ENCODE measurements at regions not wholly inside any gene's neighbourhood (a gene's known extent, or its start where the extent isn't known, plus 50 kb on each side); places are given as distances from the start of the nearest gene placed in this dataset.

- dilution Hi-C loops (cut with MboI; ENCODE audit: extremely low pct_ligation_motif_present, low sequenced_read_pairs), result no loop called here
- H3K9me3 ChIP-seq (ENCODE audit: control insufficient read depth, low read depth, low read length), result no peaks in the 10 kb centered on the region
- H3K27me3 ChIP-seq (ENCODE audit: control insufficient read depth, extremely low read depth, insufficient read depth, low read length), result no peaks in the 10 kb centered on the region
- H3K4me1 ChIP-seq (ENCODE audit: control insufficient read depth, extremely low read depth, insufficient read depth, low read length), result no peaks in the 10 kb centered on the region
- FAIRE-seq (no peak), DNase-seq (ENCODE audit: low read depth, low spot score) (no peak)
- H3K4me2 ChIP-seq (ENCODE audit: control insufficient read depth, extremely low read depth, insufficient read depth, low read depth, low read length), result no peak overlapping the region
- TF ChIP-seq CTCF (optimal IDR thresholded peaks at IDR 0.05 in 1 of 3, IDR thresholded peaks at IDR 0.05 in 1 of 3, conservative IDR thresholded peaks at IDR 0.05 in 1 of 3; ENCODE audit: extremely low read depth in 1 of 3, insufficient read depth in 2 of 3, low read length in 3 of 3), result no peak
- no peak for TF ChIP-seq EZH2 (IDR thresholded peaks at IDR 0.05; ENCODE audit: low read length)
- no peak overlapping the region for H3K9ac ChIP-seq (ENCODE audit: control insufficient read depth, extremely low read depth, insufficient read depth, low read length)
- H3K36me3 ChIP-seq (ENCODE audit: control insufficient read depth in 2 of 2, extremely low read depth in 1 of 2, insufficient read depth in 2 of 2, low read length in 2 of 2), result no peaks in the 10 kb centered on the region
- H3K4me3 ChIP-seq (ENCODE audit: control insufficient read depth in 2 of 3, extremely low read depth in 1 of 3, insufficient read depth in 2 of 3, low read depth in 1 of 3, low read length in 3 of 3), result no peak overlapping the region
- no peaks in the 10 kb centered on the region for H4K20me1 ChIP-seq (ENCODE audit: control insufficient read depth, extremely low read depth, insufficient read depth, low read length)
- no peak overlapping the region for H3K27ac ChIP-seq (ENCODE audit: control insufficient read depth, insufficient read depth, low read length)
- no peaks in the 10 kb centered on the region for H3K9me1 ChIP-seq (ENCODE audit: control insufficient read depth, extremely low read depth, insufficient read depth, low read length)
- H2AFZ ChIP-seq (ENCODE audit: control insufficient read depth, low read length), result no peak overlapping the region
- no peaks in the 10 kb centered on the region for H3K79me2 ChIP-seq (ENCODE audit: control insufficient read depth, insufficient read depth, low read length)
Observed at GRCh38 chrX:39487969-39488330, 609.8 kb downstream of the BCOR start.

- no peak overlapping the region for H3K4me2 ChIP-seq (ENCODE audit: control insufficient read depth, extremely low read depth, insufficient read depth, low read depth, low read length)
- no peaks in the 10 kb centered on the region for H3K9me3 ChIP-seq (ENCODE audit: control insufficient read depth, low read depth, low read length)
- H2AFZ ChIP-seq (ENCODE audit: control insufficient read depth, low read length), result no peak overlapping the region
- dilution Hi-C loops (cut with MboI; ENCODE audit: extremely low pct_ligation_motif_present, low sequenced_read_pairs), result no loop called here
- no peak for TF ChIP-seq EZH2 (IDR thresholded peaks at IDR 0.05; ENCODE audit: low read length)
- TF ChIP-seq CTCF (optimal IDR thresholded peaks at IDR 0.05 in 1 of 3, IDR thresholded peaks at IDR 0.05 in 1 of 3, conservative IDR thresholded peaks at IDR 0.05 in 1 of 3; ENCODE audit: extremely low read depth in 1 of 3, insufficient read depth in 2 of 3, low read length in 3 of 3), result no peak
- H3K27me3 ChIP-seq (ENCODE audit: control insufficient read depth, extremely low read depth, insufficient read depth, low read length), result no peaks in the 10 kb centered on the region
- H3K36me3 ChIP-seq (ENCODE audit: control insufficient read depth in 2 of 2, extremely low read depth in 1 of 2, insufficient read depth in 2 of 2, low read length in 2 of 2), result no peaks in the 10 kb centered on the region
- no peak for FAIRE-seq
- H3K27ac ChIP-seq (ENCODE audit: control insufficient read depth, insufficient read depth, low read length), result no peak overlapping the region
- no peak overlapping the region for H3K9ac ChIP-seq (ENCODE audit: control insufficient read depth, extremely low read depth, insufficient read depth, low read length)
- no peaks in the 10 kb centered on the region for H3K4me1 ChIP-seq (ENCODE audit: control insufficient read depth, extremely low read depth, insufficient read depth, low read length)
- H3K9me1 ChIP-seq (ENCODE audit: control insufficient read depth, extremely low read depth, insufficient read depth, low read length), result no peaks in the 10 kb centered on the region
- no peaks in the 10 kb centered on the region for H3K79me2 ChIP-seq (ENCODE audit: control insufficient read depth, insufficient read depth, low read length)
- no peak overlapping the region for H3K4me3 ChIP-seq (ENCODE audit: control insufficient read depth in 2 of 3, extremely low read depth in 1 of 3, insufficient read depth in 2 of 3, low read depth in 1 of 3, low read length in 3 of 3)
- H4K20me1 ChIP-seq (ENCODE audit: control insufficient read depth, extremely low read depth, insufficient read depth, low read length), result no peaks in the 10 kb centered on the region
- no peak for DNase-seq (ENCODE audit: low read depth, low spot score)
Observed at GRCh38 chrX:39491548-39492297, 606.0 kb downstream of the BCOR start.

Data from keratinocyte (primary cell).